ENCODE measurements at regions not wholly inside any gene's neighbourhood (a gene's known extent, or its start where the extent isn't known, plus 50 kb on each side); places are given as distances from the start of the nearest gene placed in this dataset.
A peak's percentile ranks its signal among the peaks of the same experiment; 100 is the strongest.

DNA sequence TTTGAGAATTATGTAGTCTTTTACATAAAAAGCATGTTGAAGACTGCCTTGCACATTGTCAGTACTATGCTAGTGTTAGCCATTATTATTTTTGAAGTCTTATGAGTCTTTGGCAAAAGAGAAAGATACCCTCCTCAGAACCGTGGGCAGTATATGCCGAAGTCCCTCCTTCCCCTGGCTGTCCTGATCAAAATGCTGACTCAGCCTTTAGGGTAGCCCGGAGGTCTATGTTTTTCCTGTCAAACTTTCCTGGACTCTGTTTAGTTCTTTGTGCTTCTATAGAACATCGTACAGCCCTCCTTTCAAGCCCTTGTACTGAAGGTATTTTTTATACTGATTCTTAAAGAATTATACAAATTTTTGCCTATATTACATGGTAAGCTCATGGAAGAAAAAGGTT lies 264.7 kb upstream of the ATP5MC3 start:
- TF ChIP-seq, protein P1, sequence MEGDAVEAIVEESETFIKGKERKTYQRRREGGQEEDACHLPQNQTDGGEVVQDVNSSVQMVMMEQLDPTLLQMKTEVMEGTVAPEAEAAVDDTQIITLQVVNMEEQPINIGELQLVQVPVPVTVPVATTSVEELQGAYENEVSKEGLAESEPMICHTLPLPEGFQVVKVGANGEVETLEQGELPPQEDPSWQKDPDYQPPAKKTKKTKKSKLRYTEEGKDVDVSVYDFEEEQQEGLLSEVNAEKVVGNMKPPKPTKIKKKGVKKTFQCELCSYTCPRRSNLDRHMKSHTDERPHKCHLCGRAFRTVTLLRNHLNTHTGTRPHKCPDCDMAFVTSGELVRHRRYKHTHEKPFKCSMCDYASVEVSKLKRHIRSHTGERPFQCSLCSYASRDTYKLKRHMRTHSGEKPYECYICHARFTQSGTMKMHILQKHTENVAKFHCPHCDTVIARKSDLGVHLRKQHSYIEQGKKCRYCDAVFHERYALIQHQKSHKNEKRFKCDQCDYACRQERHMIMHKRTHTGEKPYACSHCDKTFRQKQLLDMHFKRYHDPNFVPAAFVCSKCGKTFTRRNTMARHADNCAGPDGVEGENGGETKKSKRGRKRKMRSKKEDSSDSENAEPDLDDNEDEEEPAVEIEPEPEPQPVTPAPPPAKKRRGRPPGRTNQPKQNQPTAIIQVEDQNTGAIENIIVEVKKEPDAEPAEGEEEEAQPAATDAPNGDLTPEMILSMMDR (IDR thresholded peaks at IDR 0.05): no peak
- no peak overlapping the region for H3K4me3 ChIP-seq (ENCODE audit: low read depth in 1 of 2, low read length in 1 of 2)
- H3K27me3 ChIP-seq: no peaks in the 10 kb centered on the region

DNA sequence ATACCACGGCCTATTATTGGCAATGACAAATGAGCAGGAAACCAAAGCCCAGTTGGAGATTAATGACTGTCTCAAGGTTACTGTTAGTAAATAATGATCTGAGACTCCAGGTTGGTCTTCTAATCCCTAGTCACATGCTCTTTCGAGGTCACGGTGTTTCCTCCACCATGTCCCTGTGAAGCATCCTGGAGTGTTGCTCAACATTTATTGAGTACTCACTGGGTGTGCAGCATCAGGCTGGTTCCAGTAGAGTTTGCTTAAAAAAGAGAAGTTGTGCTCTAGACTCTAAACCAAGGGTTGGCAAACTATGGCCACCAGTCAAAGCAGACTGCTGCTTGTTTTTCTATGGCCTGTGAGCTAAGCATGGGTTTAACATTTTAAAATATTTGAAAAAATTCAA lies 263.8 kb upstream of the ATP5MC3 start:
- Histone ChIP-seq H3K9me3 (no peaks in the 10 kb centered on the region), H3K36me3 (no peaks in the 10 kb centered on the region), H3K4me3 (ENCODE audit: low read depth in 1 of 2, low read length in 1 of 2) (no peak overlapping the region), H3K27me3 (no peaks in the 10 kb centered on the region), H3K4me1 (ENCODE audit: control insufficient read depth in 1 of 2, insufficient read depth in 1 of 2, low read depth in 1 of 2, low read length in 1 of 2) (peaks cover 19 to 34% of the 10 kb centered on the region in 2 experiments), H3K27ac (peak overlapping the region; percentile 58)
- TF ChIP-seq, protein P1 (IDR thresholded peaks at IDR 0.05): no peak

More for the DNA sequence above, 264.7 kb upstream of the ATP5MC3 start:
- Histone ChIP-seq H3K4me1 (ENCODE audit: control insufficient read depth in 1 of 2, insufficient read depth in 1 of 2, low read depth in 1 of 2, low read length in 1 of 2) (peaks cover 18 to 30% of the 10 kb centered on the region in 2 experiments), H3K36me3 (no peaks in the 10 kb centered on the region), H3K9me3 (no peaks in the 10 kb centered on the region), H3K27ac (no peak overlapping the region)

DNA sequence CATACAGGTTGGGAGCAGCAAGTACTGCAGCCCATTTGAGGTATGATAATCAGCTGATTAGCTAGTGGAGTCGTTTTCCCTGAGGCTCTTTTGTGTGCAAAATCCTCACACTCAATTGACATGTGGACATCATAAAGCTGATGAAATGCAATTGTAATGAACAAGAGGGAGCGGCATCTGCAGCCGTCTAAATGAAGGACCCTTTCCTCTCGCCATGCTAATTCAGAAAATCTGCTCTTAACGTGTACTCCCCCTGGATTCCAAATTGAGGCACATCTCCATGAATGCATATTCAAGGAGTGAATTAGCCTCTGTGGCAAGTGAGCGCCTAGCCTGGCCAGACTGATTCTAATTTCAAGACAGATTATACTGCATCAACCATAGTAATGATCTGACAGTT lies 260.9 kb upstream of the ATP5MC3 start:
- Histone ChIP-seq H3K27me3 (no peaks in the 10 kb centered on the region), H3K4me1 (ENCODE audit: control insufficient read depth in 1 of 2, insufficient read depth in 1 of 2, low read depth in 1 of 2, low read length in 1 of 2) (peaks cover 19 to 33% of the 10 kb centered on the region in 2 experiments), H3K9me3 (no peaks in the 10 kb centered on the region), H3K4me3 (ENCODE audit: low read depth in 1 of 2, low read length in 1 of 2) (no peak overlapping the region), H3K27ac (no peak overlapping the region), H3K36me3 (no peaks in the 10 kb centered on the region)
- TF ChIP-seq, protein P1 (IDR thresholded peaks at IDR 0.05): no peak

DNA sequence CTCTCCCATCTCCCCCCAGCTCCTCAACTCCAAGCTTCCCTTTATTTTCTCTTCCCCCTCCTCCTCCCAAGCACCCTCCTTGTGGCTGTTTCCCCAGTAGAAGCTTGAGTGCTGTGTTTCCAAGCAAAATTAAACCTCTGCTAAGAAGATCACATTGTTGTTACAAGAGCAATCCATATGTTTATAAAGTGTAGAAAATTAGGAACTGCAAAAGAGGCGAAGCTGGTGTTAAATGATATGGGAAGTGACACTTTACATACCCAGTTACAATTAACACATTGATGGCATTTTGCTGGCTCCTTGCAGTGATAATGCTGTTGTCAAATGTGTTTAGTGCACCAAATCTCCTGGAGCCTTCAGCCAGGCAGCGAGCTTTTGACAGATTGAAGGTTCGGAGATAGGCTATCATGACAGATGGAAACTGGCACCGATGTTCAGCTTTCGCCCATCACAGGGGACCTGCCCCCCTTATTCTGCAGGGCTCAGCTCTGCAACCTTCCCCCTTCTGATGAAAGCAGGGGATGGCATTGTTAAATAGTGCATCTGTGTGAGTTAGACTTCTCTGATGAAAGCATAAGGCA lies 259.8 kb upstream of the ATP5MC3 start:
- Histone ChIP-seq H3K27ac (no peak overlapping the region), H3K4me3 (ENCODE audit: low read depth in 1 of 2, low read length in 1 of 2) (no peak overlapping the region)
- TF ChIP-seq, protein P1 (IDR thresholded peaks at IDR 0.05): no peak

DNA sequence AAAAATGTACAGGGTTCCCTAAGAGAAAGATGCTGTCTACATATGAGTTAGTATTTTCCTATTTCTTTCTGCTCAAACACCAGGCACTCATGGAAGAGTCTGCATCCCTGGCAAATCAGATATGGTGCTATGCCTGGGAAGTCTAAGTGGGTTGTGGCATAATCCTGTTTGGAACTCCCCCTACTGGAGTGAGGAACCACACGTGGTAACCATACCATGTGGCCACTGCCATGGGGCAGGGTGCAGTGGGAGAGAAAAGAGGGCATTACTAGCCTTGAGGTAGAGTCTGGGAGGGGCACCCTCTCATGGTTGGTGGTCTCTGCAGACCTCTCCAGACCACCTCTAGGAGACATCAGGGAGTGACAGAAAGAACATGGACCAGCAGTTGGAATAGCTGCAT lies 257.9 kb upstream of the ATP5MC3 start:
- TF ChIP-seq, protein P1 (IDR thresholded peaks at IDR 0.05): no peak

More for the DNA sequence above, 259.8 kb upstream of the ATP5MC3 start:
- Histone ChIP-seq H3K27me3 (no peaks in the 10 kb centered on the region), H3K9me3 (no peaks in the 10 kb centered on the region), H3K36me3 (no peaks in the 10 kb centered on the region), H3K4me1 (ENCODE audit: control insufficient read depth in 1 of 2, insufficient read depth in 1 of 2, low read depth in 1 of 2, low read length in 1 of 2) (peaks cover 19 to 26% of the 10 kb centered on the region in 2 experiments)

More for the DNA sequence above, 257.9 kb upstream of the ATP5MC3 start:
- H3K27me3 ChIP-seq: no peaks in the 10 kb centered on the region
- peaks cover 14 to 23% of the 10 kb centered on the region in 2 experiments for H3K4me1 ChIP-seq (ENCODE audit: control insufficient read depth in 1 of 2, insufficient read depth in 1 of 2, low read depth in 1 of 2, low read length in 1 of 2)
- H3K27ac ChIP-seq: no peak overlapping the region
- no peaks in the 10 kb centered on the region for H3K36me3 ChIP-seq
- H3K4me3 ChIP-seq (ENCODE audit: low read depth in 1 of 2, low read length in 1 of 2): no peak overlapping the region
- no peaks in the 10 kb centered on the region for H3K9me3 ChIP-seq
